ENCODE measurements at regions not wholly inside any gene's neighbourhood (a gene's known extent, or its start where the extent isn't known, plus 50 kb on each side); places are given as distances from the start of the nearest gene placed in this dataset.

DNA sequence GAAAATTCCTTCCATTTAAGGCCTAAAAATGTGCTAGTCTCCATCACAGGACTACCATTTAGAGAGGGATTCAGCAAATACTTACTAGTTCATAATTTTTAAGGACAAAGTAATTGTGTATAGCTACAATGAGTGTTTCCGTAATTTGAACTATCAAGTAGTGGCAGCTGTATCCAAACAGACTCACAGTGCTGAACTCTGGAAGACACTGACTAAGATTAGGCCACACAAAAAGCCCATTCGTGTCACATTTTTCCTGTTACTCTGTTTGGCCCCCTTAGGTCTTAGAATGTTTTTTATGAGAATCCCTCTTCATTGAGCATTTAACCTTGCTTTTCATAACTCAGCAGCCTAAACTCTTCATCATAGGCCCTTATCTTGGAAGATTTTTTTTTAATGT, 731.2 kb upstream of the PCDH9 start (continued):
- no peak for TF ChIP-seq RFX5 (IDR thresholded peaks at IDR 0.05; ENCODE audit: low read length)
- no peak for TF ChIP-seq ELF1 (IDR thresholded peaks at IDR 0.05)
- TF ChIP-seq EP300 (IDR thresholded peaks at IDR 0.05; ENCODE audit: borderline replicate concordance in 1 of 2, low read depth in 1 of 2, low read length in 1 of 2), result no peak
- no peak for TF ChIP-seq MXI1 (IDR thresholded peaks at IDR 0.05; ENCODE audit: low read depth, low read length)
- TF ChIP-seq, protein P1, sequence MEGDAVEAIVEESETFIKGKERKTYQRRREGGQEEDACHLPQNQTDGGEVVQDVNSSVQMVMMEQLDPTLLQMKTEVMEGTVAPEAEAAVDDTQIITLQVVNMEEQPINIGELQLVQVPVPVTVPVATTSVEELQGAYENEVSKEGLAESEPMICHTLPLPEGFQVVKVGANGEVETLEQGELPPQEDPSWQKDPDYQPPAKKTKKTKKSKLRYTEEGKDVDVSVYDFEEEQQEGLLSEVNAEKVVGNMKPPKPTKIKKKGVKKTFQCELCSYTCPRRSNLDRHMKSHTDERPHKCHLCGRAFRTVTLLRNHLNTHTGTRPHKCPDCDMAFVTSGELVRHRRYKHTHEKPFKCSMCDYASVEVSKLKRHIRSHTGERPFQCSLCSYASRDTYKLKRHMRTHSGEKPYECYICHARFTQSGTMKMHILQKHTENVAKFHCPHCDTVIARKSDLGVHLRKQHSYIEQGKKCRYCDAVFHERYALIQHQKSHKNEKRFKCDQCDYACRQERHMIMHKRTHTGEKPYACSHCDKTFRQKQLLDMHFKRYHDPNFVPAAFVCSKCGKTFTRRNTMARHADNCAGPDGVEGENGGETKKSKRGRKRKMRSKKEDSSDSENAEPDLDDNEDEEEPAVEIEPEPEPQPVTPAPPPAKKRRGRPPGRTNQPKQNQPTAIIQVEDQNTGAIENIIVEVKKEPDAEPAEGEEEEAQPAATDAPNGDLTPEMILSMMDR (IDR thresholded peaks at IDR 0.05), result no peak
- no peak for TF ChIP-seq NRF1 (IDR thresholded peaks at IDR 0.05; ENCODE audit: low read depth, low read length)
- TF ChIP-seq FOXJ3 (CRISPR knock-in tag; IDR thresholded peaks at IDR 0.05), result no peak

- no peaks in the 10 kb centered on the region; a peak in 1 of 4 replicates for H3K4me1 ChIP-seq (ENCODE audit: control insufficient read depth in 1 of 2, insufficient read depth in 2 of 2, low read depth in 1 of 2, low read length in 1 of 2)
- POLR2A ChIA-PET, result no interaction called here
- no peak overlapping the region for H3K4me3 ChIP-seq (ENCODE audit: low read depth in 2 of 2, low read length in 1 of 2)
- H3F3A ChIP-seq (replicated peaks; ENCODE audit: insufficient read depth), result no peaks in the 10 kb centered on the region
- no peak overlapping the region for H3K9ac ChIP-seq
- H4K20me1 ChIP-seq (ENCODE audit: insufficient read depth), result no peaks in the 10 kb centered on the region
- CTCF ChIA-PET, result no interaction called here
- no peak for DNase-seq
- H3K9me2 ChIP-seq, result no peaks in the 10 kb centered on the region
- H3K4me2 ChIP-seq, result no peak overlapping the region
- H3K27me3 ChIP-seq (ENCODE audit: insufficient read depth), result no peaks in the 10 kb centered on the region
- no peaks in the 10 kb centered on the region for H3K79me2 ChIP-seq (ENCODE audit: insufficient read depth)
- TF ChIP-seq, protein P2, sequence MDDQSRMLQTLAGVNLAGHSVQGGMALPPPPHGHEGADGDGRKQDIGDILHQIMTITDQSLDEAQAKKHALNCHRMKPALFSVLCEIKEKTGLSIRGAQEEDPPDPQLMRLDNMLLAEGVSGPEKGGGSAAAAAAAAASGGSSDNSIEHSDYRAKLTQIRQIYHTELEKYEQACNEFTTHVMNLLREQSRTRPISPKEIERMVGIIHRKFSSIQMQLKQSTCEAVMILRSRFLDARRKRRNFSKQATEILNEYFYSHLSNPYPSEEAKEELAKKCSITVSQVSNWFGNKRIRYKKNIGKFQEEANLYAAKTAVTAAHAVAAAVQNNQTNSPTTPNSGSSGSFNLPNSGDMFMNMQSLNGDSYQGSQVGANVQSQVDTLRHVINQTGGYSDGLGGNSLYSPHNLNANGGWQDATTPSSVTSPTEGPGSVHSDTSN (IDR thresholded peaks at IDR 0.05), result no peak
- TF ChIP-seq POLR2AphosphoS5 (IDR thresholded peaks at IDR 0.05; ENCODE audit: low read depth, low read length) (no peak), NFIC (IDR thresholded peaks at IDR 0.05; ENCODE audit: borderline replicate concordance) (no peak), ELF1 (IDR thresholded peaks at IDR 0.05) (no peak), FOXJ3 (CRISPR knock-in tag; IDR thresholded peaks at IDR 0.05) (no peak), FOSL2 (IDR thresholded peaks at IDR 0.05; ENCODE audit: borderline replicate concordance, low read depth) (no peak)
- TF ChIP-seq, protein P1 (IDR thresholded peaks at IDR 0.05), result no peak
- TF ChIP-seq, protein P3, sequence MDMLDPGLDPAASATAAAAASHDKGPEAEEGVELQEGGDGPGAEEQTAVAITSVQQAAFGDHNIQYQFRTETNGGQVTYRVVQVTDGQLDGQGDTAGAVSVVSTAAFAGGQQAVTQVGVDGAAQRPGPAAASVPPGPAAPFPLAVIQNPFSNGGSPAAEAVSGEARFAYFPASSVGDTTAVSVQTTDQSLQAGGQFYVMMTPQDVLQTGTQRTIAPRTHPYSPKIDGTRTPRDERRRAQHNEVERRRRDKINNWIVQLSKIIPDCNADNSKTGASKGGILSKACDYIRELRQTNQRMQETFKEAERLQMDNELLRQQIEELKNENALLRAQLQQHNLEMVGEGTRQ (IDR thresholded peaks at IDR 0.05; ENCODE audit: borderline replicate concordance, low read depth, low read length), result no peak
- no peaks in the 10 kb centered on the region for H3K36me3 ChIP-seq (replicated peaks in 1 of 2; ENCODE audit: control insufficient read depth in 1 of 2, insufficient read depth in 2 of 2, low read length in 1 of 2)
- whole genome bisulfite sequencing (ENCODE audit: low lambda C conversion rate), result 45% methylated on average over 2 of the region's 2 CpGs
- no peak overlapping the region for H2AFZ ChIP-seq (ENCODE audit: low read depth)
- no peaks in the 10 kb centered on the region for H3K9me3 ChIP-seq
- H3K27ac ChIP-seq (ENCODE audit: low read depth in 2 of 2, low read length in 1 of 2), result no peak overlapping the region
Observed at GRCh38 chr13:67951431-67951830, 721.3 kb upstream of the PCDH9 start.

Measured in SK-N-SH (cell line).